HG03045 (cell line): ENCODE measurements at regions not wholly inside any gene's neighbourhood (a gene's known extent, or its start where the extent isn't known, plus 50 kb on each side); places are given as distances from the start of the nearest gene placed in this dataset.
"Not testable (repeated sequence)": the region's sequence is repeated elsewhere in the genome, so short reads cannot be mapped to it uniquely, and the experiment has no call there.

Experiments used
- ATAC-seq: cut with Tn5 transposase; IDR thresholded peaks from one replicate; pipeline ENCODE4 v1.9.1; 2021; ENCODE audit warnings: mild to moderate bottlenecking, moderate library complexity; ENCODE audit not compliant: unreplicated experiment

DNA sequence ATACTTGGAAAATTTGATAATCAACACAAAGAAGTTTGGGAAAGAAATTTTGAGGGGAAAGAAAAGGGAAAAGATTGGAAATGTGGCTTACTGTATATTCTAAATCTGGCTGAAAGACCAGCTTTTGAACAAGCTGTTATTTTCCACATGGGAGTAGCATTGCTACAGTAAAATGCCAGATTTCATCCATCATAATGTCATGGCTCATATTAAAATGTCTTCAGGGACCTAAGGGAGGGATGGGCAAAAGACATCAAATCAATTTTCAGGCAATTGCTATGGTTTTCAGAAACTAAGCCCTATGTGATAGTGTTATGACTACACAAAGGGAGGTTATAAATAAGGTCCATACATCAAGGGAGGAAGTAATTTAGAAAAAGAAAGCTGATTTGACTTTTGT lies 1116.9 kb upstream of the CELF2 start:
- no peak for ATAC-seq

DNA sequence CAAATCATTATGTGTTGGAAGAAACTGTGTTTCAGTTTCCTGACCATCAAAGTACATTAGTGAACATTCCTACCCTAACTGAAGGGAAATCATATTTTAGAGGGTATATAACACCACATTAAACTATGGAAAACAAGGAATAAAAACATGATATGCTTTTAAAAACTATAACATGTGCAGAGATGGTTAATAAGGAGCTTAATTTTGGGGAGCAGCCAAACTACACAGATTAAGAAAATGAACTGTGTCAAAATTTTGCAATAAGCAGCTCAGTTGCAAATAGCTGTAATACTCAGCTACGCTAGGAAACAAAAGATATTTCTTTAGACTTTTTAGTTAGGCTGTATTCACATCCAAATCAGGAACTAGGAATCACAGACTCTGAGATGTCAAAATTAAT lies 1115.7 kb upstream of the CELF2 start:
- ATAC-seq = no peak

DNA sequence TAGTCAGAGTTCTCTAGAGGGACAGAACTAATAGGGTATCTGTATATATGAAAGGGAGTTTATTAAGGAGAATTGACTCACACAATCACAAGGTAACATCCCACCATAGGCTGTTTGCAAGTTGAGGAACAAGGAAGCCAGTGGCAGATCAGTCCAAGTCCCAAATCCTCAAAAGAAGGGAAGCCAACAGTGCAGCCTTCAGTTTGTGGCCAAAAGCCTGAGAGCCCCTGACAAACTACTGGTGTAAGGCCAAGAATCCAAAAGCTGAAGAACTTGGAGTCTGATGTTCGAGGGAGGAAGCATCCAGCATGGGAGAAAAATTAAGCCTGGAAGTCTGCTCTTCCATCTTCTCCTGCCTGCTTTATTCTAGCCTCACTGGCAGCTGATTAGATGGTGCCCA lies 1107.2 kb upstream of the CELF2 start:
- ATAC-seq = no peak

DNA sequence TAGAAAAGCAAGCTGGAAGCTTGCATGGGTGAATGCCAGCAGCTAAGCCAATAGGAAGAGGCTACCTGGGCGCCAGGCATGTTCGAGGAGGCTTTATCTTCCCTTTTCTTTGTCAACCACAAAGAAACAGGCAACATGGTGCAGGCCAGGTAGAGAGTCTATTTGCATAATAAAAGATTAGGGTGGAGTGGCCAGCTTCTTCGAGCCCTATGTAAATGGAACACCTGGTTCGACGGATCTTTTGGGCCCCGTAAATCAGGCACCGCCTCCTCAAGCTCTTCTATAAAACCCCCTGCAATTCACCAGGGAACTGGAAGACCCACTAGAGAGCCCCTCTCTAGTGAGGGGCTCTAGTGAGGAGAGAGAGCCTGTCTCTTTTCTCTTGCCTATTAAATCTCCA lies 1106.2 kb upstream of the CELF2 start:
- no peak for ATAC-seq

DNA sequence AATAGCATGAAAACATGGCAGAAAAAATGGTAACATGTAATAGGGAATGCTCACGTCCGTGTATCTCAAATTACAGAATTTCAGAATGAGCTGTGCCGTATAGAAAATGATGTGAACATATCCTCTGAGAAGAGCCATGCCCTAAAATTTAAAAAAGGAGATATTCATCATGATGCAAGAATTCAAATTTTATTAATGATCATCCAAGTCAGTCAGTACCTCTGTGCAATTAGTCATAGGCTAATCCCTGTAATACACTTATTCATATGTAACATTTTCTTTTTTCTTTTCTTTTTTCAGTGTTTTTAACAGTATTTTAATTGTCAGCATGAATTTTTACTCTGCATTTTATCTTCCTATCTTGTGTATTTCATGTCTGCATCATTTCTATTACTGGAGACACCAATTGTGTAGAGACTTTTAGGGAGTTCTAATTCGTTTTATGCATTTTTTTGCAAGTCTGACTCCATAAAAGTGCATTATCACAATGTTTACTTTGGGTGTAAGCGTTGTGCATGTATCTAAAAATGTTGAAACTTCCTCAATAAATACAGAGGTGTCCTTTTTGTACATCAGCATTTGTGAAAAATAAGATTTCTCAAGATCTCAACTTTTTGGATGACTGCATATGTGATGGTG lies 1103.7 kb upstream of the CELF2 start:
- no peak for ATAC-seq

DNA sequence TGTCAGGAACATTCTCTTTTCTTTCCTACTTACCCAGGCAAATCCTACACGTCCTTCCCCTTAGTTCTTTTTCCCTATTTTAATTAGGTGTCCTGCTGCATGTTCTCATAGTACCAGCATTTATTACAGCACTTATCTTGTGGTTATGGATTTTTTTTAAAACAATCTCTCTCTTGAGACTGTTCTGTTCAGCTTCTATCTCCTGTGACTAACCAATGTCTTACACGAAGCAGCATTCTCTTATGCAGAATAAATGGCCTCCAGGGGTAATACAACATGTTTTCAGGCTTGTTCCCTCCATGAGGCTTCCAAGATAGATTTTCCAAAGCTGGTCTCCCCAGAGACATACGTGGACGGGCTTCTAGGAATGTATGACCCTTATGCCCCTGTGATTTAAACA lies 1096.1 kb upstream of the CELF2 start:
- no peak for ATAC-seq

DNA sequence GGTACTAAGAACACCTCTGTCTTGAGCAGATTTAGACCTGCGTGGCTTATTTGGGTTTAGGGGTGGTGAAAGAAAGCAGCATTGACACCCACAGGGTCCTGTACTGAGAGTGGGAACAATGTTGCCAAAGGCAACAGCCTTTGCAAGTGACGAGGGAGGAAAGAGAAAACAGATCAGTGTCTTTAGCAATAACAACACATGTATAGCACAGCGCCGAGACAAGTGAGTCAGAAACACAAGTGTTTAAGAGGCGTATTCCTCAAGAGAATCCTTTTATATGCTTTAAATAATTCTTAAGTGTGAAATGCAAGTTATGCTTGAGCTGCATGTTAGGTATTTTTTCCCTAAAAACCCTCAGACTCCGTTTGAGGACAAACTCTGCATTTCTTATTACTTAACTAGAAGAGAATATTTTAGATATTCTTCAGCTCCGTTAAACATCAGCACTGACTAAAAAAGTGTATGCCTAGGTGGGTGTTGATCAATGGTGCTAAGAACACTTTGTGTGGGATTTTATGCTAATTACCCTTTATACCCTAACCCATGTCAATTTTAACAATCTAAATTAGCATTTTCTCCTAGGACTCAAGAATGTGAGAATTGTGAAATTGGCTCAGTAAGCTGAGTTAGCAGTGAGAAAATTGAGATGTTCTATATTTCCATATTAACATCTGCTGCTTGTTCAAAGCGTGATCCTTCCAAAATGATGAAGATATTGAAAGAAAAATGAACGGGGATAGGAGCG lies 1095.4 kb upstream of the CELF2 start:
- no peak for ATAC-seq

DNA sequence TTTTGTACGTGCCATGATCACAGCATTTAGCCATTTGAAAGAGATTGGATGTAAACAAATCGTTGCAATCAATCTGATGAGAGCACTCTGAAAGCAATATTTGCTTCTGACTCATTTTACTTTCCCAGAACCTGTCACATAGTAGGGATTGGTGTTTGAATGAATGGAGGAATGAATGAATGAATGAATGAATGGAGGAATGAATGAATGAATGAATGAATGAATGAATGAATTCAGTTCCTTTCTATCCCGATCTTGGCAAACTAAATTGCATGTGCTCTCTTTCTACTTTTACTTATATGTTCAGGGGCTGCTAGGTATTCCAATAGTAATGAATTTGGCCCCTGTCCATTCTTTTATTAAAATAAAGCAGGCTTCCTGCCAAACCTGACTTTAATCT lies 1091.7 kb upstream of the CELF2 start:
- no peak for ATAC-seq

DNA sequence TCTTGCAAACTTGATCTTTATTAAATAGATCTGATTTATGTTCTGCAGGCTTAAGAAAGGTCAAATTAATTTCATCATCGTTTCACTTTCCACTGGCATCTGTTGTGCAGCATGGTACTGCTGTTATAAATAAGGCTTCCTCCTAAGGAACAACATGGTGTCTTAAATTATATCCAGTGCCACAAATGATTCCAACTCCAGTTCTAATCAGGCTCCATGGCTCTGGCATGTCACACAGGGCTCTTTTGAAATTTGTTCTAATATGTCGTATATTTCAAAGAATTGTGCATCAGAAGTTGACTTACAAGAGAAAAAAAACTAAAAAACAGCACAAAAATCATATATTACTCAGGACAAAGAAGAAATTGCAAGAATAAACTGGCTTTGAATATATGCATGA lies 1090.8 kb upstream of the CELF2 start:
- ATAC-seq = no peak

DNA sequence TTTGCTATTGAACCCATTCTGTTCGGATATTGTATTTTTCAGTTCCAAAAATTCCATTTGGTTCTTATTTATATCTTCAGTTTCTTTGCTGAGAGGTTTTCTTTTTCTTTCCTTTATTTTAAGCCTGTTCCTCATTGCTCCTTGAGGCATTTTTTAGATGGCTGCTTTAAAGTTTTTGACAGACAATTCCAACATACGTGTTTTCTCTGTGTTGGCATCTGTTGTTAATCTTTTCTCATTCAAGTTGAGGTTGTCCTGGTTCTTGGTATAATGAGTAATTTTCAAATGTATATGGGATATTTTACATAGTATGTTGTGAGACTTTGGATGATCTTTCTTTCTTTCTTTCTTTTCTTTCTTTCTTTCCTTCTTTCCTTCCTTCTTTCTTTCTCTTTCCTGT lies 1078.0 kb upstream of the CELF2 start:
- ATAC-seq = no peak

DNA sequence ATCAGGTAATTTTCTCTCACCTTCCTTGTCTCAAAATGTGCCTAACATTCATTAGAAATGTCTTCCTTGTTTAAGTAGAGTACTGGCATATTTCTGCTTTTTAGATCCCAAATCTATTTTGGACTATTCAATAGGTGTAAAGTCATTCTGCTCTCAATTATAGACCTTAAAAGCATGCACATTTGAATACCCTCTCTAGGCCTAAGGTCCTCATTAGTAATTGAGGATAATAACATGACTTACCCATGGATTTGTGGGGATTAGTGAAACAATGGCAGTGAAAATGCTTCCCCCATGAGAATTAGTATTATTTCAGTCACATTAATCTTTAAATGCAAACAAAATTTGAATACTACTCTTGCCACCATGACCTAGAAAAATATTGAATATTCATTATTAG lies 1073.0 kb upstream of the CELF2 start:
- no peak for ATAC-seq

DNA sequence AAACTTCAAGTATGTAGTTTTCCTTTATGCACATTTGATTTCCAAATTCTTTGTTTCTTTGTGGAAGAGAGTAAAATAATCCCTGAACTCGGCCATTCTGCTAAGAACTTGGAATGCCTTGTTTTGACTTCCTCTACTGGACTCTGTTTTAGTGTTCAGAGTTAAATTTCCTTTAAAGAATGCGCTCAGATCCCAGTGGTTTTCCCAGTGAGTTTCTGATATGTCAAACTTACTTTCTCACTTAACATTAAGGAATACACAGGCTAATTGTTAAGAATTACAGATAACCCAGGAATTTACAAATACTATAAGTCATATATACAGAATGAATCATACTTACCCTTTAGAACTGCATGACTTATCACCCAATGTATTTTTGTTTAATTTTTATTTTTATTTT lies 1067.6 kb upstream of the CELF2 start:
- ATAC-seq = no peak

DNA sequence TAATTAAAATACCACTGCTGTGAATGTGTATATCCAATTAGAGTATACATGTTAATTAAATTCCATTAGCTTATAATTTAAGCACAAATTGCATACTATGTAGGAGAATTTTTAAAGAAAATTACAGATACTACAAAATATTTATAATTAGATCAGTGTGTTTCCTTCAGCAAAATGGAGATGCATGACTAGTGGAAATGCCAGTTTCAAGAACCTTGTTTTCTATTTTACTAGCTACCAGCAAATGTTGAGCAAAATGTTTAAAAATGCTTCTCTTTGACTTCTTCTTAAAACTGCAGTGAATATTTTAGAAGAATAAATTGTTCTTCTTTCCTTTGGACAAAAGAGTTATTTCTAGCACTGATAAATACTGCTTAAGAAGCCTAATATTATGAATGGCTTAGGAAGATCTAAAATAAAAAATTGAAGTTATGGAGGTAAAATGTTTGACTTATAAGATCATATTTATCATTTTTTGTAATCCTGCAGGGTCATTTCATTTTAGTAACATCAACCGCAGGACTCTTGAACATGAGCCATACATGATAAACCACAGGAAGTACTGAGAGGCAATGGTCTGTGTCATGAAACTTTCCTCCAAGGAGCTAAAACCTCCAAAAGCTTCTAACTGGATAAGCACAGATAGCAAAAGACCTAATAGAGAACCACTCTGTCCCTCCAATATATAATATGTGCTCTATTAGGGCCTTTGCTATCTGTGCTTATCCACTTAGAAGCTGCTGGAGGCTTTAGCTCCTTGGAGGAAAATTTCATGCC lies 1066.0 kb upstream of the CELF2 start:
- ATAC-seq = no peak

DNA sequence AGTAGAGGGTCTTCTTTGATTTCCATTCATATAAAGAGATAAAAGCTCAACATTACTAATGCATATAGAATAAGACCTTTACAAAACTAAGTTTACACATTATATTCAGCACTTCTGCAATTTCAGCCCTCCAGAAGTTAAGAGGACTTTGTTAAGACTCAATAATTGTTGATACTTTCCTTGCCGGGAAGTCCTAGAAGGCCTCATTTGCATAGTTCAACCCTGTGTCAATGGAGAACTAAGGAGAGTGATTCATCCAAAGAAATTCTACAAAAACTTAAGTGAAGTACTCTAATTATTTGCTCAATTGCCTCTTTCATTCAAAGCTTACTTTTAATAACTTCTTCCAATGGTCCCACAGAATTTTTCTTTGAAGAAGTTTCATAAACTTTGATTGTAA lies 1060.3 kb upstream of the CELF2 start:
- no peak for ATAC-seq

DNA sequence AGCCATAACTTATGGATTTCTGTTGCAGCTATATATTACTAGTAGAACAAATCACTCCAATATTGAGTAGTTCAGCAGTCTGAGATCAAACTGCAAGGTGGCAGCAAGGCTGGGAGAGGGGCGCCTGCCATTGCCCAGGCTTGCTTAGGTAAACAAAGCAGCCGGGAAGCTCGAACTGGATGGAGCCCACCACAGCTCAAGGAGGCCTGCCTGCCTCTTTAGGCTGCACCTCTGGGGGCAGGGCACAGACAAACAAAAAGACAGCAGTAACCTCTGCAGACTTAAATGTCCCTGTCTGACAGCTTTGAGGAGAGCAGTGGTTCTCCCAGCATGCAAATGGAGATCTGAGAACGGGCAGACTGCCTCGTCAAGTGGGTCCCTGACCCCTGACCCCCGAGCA lies 1059.8 kb upstream of the CELF2 start:
- ATAC-seq = not testable (repeated sequence)

DNA sequence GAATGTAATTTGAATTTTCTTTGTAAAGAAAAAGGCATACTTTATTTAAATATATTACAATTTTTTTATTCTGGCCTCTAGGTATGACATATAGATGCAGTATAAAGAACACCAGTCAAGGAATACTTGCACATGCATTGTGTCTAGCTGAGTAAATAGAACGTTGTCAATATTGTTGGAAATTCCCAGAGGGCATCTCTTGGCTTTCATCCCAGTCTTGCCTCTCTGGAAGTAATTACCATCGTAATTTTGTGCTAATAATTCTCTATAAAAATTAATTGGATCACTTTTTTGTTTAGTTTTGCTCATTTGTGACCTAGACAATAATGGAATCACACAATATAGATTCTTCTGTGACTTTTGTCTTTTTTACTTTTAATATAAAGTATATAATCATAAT lies 1052.3 kb upstream of the CELF2 start:
- no peak for ATAC-seq

DNA sequence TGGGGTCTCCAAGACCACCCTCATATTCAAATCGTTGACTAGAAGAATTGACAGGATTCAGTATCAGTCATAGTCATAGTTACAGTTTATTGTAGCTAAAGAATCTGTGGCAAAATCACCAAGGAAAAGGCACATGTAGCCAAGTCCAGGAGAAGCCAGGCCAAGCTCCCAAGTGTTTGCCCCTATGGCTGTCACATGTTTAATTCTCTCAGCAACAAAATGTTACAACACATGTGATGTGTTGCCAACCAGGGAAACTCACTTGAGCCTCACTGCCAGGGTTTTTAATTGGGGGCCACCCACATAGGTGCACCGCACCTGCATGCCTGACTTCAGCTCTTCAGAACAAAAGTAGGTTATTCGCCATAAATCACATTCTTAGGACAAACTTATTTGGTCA lies 1030.9 kb upstream of the CELF2 start:
- no peak for ATAC-seq

DNA sequence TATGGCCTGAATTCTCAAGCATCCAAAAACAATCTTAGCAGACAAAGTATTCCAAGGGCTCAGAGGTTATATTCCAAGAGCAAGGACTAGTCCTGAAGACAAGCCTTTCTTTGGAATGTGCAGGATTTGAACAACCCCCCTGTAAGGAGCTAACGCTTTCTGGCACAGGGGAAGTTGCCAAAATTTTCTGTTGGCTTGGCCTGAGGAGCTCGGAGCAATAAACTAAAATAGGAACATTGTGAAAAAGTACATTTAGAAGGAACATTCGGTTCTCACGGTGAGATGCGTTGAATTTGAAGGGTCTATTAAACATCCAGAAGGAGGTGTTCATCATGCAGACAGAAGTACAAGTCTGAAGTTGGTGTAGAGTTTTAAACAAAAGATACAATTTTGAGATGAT lies 1030.5 kb upstream of the CELF2 start:
- no peak for ATAC-seq

DNA sequence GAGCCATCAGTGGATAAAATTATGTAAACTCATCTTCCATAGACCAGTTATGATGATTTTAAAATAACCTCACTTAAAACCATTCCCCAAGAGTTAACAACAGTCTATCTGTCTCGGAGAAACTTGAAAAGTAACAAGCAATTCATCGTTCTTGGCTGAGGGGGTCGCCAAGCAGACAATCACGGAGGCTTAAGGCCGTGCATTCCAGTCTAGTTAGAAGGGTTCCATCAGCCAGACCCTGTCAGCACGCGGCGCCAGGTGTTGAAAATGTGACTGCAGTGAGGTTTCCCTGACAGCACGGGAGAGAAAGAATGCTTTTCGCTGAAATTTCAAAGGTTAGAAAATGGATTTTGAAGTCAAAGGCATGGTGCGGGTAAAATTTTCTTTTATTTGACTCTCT lies 1025.0 kb upstream of the CELF2 start:
- no peak for ATAC-seq

DNA sequence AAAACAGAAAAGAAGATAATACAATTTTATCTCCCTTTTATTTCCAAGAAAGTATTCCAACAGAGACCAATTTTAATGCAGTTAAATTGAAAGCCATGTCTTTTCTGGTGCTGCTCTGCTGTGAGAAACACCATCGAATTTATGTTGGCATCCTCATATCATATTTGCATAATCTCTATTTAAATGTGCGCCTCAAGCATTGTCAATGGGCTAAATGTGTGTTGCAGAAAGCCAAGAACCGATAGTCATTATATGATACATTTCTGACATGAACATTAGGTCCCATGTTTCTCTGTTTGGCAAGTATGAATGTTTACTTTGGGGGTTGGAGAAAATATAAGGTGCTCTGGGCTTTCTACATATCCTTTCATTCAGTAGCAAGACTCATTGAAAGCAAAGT lies 1023.5 kb upstream of the CELF2 start:
- no peak for ATAC-seq

DNA sequence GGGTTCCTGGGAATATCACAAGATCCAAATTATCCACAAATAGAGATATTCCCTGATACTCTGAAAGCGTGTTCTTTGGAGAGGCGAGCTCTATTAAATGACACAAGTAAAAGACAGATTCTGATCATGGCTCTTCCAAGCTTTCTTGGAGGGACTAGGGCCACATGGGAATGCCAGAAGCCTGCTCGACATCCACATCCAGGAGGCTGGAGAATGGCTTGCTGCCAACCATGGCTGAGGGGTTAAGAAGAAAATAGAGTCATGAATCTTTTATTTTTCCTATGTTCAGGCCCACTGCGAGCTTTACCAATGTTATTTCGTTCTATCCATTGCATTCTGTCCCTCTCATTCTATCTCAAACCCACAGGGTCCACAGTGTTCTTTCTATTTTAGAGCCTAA lies 1018.0 kb upstream of the CELF2 start:
- ATAC-seq = no peak

DNA sequence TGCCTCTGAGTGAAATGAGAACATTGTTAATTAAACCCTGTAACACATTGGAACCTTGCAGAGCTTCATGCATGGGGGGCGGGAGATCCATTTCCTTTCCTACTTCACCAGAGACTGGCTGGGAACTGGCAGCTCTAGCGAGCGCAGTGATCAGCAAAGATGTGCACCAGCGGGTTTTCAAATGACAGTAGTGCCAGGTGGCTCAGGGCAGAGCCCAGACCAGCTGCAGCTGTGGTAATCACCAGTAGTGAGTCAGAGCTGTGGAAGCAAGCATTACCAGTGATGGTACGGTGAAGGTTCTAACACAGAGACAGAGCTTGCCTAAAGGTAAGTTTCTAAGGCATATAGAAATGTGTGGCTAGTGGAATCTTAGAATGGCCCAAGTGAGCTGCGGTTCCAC lies 1009.7 kb upstream of the CELF2 start:
- ATAC-seq = no peak
